22Rv1 (cell line): ENCODE measurements at regions not wholly inside any gene's neighbourhood (a gene's known extent, or its start where the extent isn't known, plus 50 kb on each side); places are given as distances from the start of the nearest gene placed in this dataset.

Experiments
- ZFX ChIP-seq: fragments of 450-650 bp; IDR thresholded peaks from 2 replicates; pipeline ENCODE4 v1.6.1; 2017; ENCODE audit warnings: antibody characterized with exemption, borderline replicate concordance
- TF ChIP-seq, protein P1 (sequence below): fragments of 450-650 bp; IDR thresholded peaks from 2 replicates; pipeline ENCODE4 v1.5.1; 2017; ENCODE audit warnings: mild to moderate bottlenecking

DNA sequence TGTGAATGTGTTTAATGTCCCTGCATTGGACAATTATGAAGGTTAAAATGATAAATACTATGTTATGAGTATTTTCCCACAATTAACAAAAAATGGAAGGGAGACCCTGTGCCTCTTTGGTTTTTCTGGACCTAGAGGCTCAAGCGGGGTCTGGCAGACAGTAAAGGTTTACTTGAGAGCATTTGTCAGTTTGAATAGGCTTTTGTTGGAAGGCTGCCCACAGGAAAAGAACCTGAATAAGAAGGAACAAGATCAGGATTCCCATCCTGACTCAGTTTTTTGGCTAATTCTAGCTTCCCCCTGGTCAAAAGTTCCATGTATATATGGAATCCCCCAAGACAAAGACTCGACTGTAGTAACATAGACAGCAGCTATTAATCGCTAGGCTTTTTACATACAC, 150.9 kb upstream of the JUN start:
- TF ChIP-seq, protein P1, sequence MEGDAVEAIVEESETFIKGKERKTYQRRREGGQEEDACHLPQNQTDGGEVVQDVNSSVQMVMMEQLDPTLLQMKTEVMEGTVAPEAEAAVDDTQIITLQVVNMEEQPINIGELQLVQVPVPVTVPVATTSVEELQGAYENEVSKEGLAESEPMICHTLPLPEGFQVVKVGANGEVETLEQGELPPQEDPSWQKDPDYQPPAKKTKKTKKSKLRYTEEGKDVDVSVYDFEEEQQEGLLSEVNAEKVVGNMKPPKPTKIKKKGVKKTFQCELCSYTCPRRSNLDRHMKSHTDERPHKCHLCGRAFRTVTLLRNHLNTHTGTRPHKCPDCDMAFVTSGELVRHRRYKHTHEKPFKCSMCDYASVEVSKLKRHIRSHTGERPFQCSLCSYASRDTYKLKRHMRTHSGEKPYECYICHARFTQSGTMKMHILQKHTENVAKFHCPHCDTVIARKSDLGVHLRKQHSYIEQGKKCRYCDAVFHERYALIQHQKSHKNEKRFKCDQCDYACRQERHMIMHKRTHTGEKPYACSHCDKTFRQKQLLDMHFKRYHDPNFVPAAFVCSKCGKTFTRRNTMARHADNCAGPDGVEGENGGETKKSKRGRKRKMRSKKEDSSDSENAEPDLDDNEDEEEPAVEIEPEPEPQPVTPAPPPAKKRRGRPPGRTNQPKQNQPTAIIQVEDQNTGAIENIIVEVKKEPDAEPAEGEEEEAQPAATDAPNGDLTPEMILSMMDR, result no peak
- TF ChIP-seq ZFX, result no peak
